ENCODE measurements at regions not wholly inside any gene's neighbourhood (a gene's known extent, or its start where the extent isn't known, plus 50 kb on each side); places are given as distances from the start of the nearest gene placed in this dataset.

GRCh38 chr5:125367702-125368101 lies 621.3 kb upstream of the ZNF608 start:
- in situ Hi-C loops (cut with MboI; ENCODE audit: low sequenced_read_pairs), result no loop called here
- peaks cover 5% of the 10 kb centered on the region for H3K9me3 ChIP-seq
- no peak for DNase-seq (ENCODE audit: low spot score in 2 of 2)
- no peaks in the 10 kb centered on the region for H3K27me3 ChIP-seq (ENCODE audit: low read depth)
- H3K4me3 ChIP-seq, result no peak overlapping the region
- peaks cover 25% of the 10 kb centered on the region for H3K4me1 ChIP-seq
- H3K36me3 ChIP-seq (replicated peaks), result no peaks in the 10 kb centered on the region

GRCh38 chr5:125370461-125371205 lies 624.2 kb upstream of the ZNF608 start:
- Histone ChIP-seq H3K9me3 (peaks cover 5% of the 10 kb centered on the region), H3K36me3 (replicated peaks) (no peaks in the 10 kb centered on the region), H3K4me3 (no peak overlapping the region), H3K4me1 (peaks cover 44% of the 10 kb centered on the region), H3K27me3 (ENCODE audit: low read depth) (no peaks in the 10 kb centered on the region)
- in situ Hi-C loops (cut with MboI; ENCODE audit: low sequenced_read_pairs), result no loop called here
- peak; percentile 60 to 93 for DNase-seq (ENCODE audit: low spot score in 2 of 2)

- Histone ChIP-seq H3K4me1 (peaks cover 44% of the 10 kb centered on the region), H3K9me3 (peaks cover 5% of the 10 kb centered on the region), H3K27me3 (ENCODE audit: low read depth) (no peaks in the 10 kb centered on the region), H3K36me3 (replicated peaks) (no peaks in the 10 kb centered on the region), H3K4me3 (no peak overlapping the region)
- peak; percentile 47 to 71 for DNase-seq (ENCODE audit: low spot score in 2 of 2)
- in situ Hi-C loops (cut with MboI; ENCODE audit: low sequenced_read_pairs), result no loop called here
Observed at GRCh38 chr5:125372694-125373631, 626.5 kb upstream of the ZNF608 start.

GRCh38 chr5:125375143-125375542 lies 628.7 kb upstream of the ZNF608 start:
- Histone ChIP-seq H3K4me1 (peaks cover 35% of the 10 kb centered on the region), H3K4me3 (no peak overlapping the region), H3K9me3 (no peaks in the 10 kb centered on the region), H3K27me3 (ENCODE audit: low read depth) (no peaks in the 10 kb centered on the region), H3K36me3 (replicated peaks) (no peaks in the 10 kb centered on the region)
- in situ Hi-C loops (cut with MboI; ENCODE audit: low sequenced_read_pairs), result no loop called here
- no peak for DNase-seq (ENCODE audit: low spot score in 2 of 2)

- DNase-seq (ENCODE audit: low spot score in 2 of 2), result no peak
- in situ Hi-C loops (cut with MboI; ENCODE audit: low sequenced_read_pairs), result no loop called here
- Histone ChIP-seq H3K9me3 (no peaks in the 10 kb centered on the region), H3K4me1 (peaks cover 27% of the 10 kb centered on the region), H3K4me3 (no peak overlapping the region), H3K27me3 (ENCODE audit: low read depth) (no peaks in the 10 kb centered on the region), H3K36me3 (replicated peaks) (no peaks in the 10 kb centered on the region)
Observed at GRCh38 chr5:125376059-125376641, 629.7 kb upstream of the ZNF608 start.

- Histone ChIP-seq H3K4me1 (peaks cover 22% of the 10 kb centered on the region), H3K27me3 (ENCODE audit: low read depth) (no peaks in the 10 kb centered on the region), H3K4me3 (no peak overlapping the region), H3K36me3 (replicated peaks) (no peaks in the 10 kb centered on the region), H3K9me3 (no peaks in the 10 kb centered on the region)
- in situ Hi-C loops (cut with MboI; ENCODE audit: low sequenced_read_pairs), result no loop called here
- no peak for DNase-seq (ENCODE audit: low spot score in 2 of 2)
Observed at GRCh38 chr5:125377141-125377540, 630.7 kb upstream of the ZNF608 start.

- in situ Hi-C loops (cut with MboI; ENCODE audit: low sequenced_read_pairs), result no loop called here
- H3K4me1 ChIP-seq, result no peaks in the 10 kb centered on the region
- H3K36me3 ChIP-seq (replicated peaks), result no peaks in the 10 kb centered on the region
- no peaks in the 10 kb centered on the region for H3K27me3 ChIP-seq (ENCODE audit: low read depth)
- no peaks in the 10 kb centered on the region for H3K9me3 ChIP-seq
- no peak overlapping the region for H3K4me3 ChIP-seq
- no peak for DNase-seq (ENCODE audit: low spot score in 2 of 2)
Observed at GRCh38 chr5:125381290-125381689, 634.9 kb upstream of the ZNF608 start.

- Histone ChIP-seq H3K4me3 (no peak overlapping the region), H3K9me3 (no peaks in the 10 kb centered on the region), H3K36me3 (replicated peaks) (no peaks in the 10 kb centered on the region), H3K4me1 (no peaks in the 10 kb centered on the region), H3K27me3 (ENCODE audit: low read depth) (no peaks in the 10 kb centered on the region)
- in situ Hi-C loops (cut with MboI; ENCODE audit: low sequenced_read_pairs), result no loop called here
- no peak for DNase-seq (ENCODE audit: low spot score in 2 of 2)
Observed at GRCh38 chr5:125384071-125384470, 637.6 kb upstream of the ZNF608 start.

- Histone ChIP-seq H3K9me3 (no peaks in the 10 kb centered on the region), H3K27me3 (ENCODE audit: low read depth) (no peaks in the 10 kb centered on the region), H3K4me3 (no peak overlapping the region), H3K4me1 (no peaks in the 10 kb centered on the region), H3K36me3 (replicated peaks) (no peaks in the 10 kb centered on the region)
- DNase-seq (ENCODE audit: low spot score in 2 of 2), result no peak
- in situ Hi-C loops (cut with MboI; ENCODE audit: low sequenced_read_pairs), result no loop called here
Observed at GRCh38 chr5:125390326-125390725, 643.9 kb upstream of the ZNF608 start.

GRCh38 chr5:125393221-125393815 lies 646.9 kb upstream of the ZNF608 start:
- Histone ChIP-seq H3K4me3 (no peak overlapping the region), H3K9me3 (no peaks in the 10 kb centered on the region), H3K27me3 (ENCODE audit: low read depth) (no peaks in the 10 kb centered on the region), H3K36me3 (replicated peaks) (no peaks in the 10 kb centered on the region), H3K4me1 (no peaks in the 10 kb centered on the region)
- in situ Hi-C loops (cut with MboI; ENCODE audit: low sequenced_read_pairs), result no loop called here
- DNase-seq (ENCODE audit: low spot score in 2 of 2), result no peak

GRCh38 chr5:125394661-125395280 lies 648.3 kb upstream of the ZNF608 start:
- H3K4me3 ChIP-seq, result no peak overlapping the region
- DNase-seq (ENCODE audit: low spot score in 2 of 2), result no peak
- no peaks in the 10 kb centered on the region for H3K4me1 ChIP-seq
- no peaks in the 10 kb centered on the region for H3K9me3 ChIP-seq
- no peaks in the 10 kb centered on the region for H3K36me3 ChIP-seq (replicated peaks)
- H3K27me3 ChIP-seq (ENCODE audit: low read depth), result no peaks in the 10 kb centered on the region
- in situ Hi-C loops (cut with MboI; ENCODE audit: low sequenced_read_pairs), result no loop called here

- Histone ChIP-seq H3K27me3 (ENCODE audit: low read depth) (no peaks in the 10 kb centered on the region), H3K36me3 (replicated peaks) (no peaks in the 10 kb centered on the region), H3K9me3 (no peaks in the 10 kb centered on the region), H3K4me1 (no peaks in the 10 kb centered on the region), H3K4me3 (no peak overlapping the region)
- DNase-seq (ENCODE audit: low spot score in 2 of 2), result no peak
- in situ Hi-C loops (cut with MboI; ENCODE audit: low sequenced_read_pairs), result no loop called here
Observed at GRCh38 chr5:125396462-125396861, 650.0 kb upstream of the ZNF608 start.

GRCh38 chr5:125398466-125398865 lies 652.0 kb upstream of the ZNF608 start:
- DNase-seq (ENCODE audit: low spot score in 2 of 2), result no peak
- Histone ChIP-seq H3K27me3 (ENCODE audit: low read depth) (no peaks in the 10 kb centered on the region), H3K4me3 (no peak overlapping the region), H3K9me3 (no peaks in the 10 kb centered on the region), H3K36me3 (replicated peaks) (no peaks in the 10 kb centered on the region), H3K4me1 (no peaks in the 10 kb centered on the region)
- in situ Hi-C loops (cut with MboI; ENCODE audit: low sequenced_read_pairs), result no loop called here

Measured in HAP-1 (cell line).